Activated CD4-positive, alpha-beta memory T cell treated with anti-CD3 and anti-CD28 coated beads for 36 hours (primary cell): ENCODE measurements at regions not wholly inside any gene's neighbourhood (a gene's known extent, or its start where the extent isn't known, plus 50 kb on each side); places are given as distances from the start of the nearest gene placed in this dataset.
"Not testable (repeated sequence)": the region's sequence is repeated elsewhere in the genome, so short reads cannot be mapped to it uniquely, and the experiment has no call there.

Experiments
- CTCF ChIA-PET: fragments of 350-600 bp; sonication (Branson Sonifier 250); formaldehyde crosslinking; loops from one replicate; lab custom pipeline; 2021; ENCODE audit warnings: antibody characterized with exemption, inconsistent platforms; lab: Charles Lee
- POLR2A ChIA-PET: fragments of 350-600 bp; sonication (Branson Sonifier 250); formaldehyde crosslinking; loops from one replicate; lab custom pipeline; 2021; ENCODE audit warnings: antibody characterized with exemption; lab: Charles Lee
- DNase-seq: peaks from one replicate; pipeline ENCODE4 v3.0.0-alpha.2; 2020
- H3K27ac Mint-ChIP-seq: one replicate; pipeline ENCODE4 v1.8.0; 2021; ENCODE audit warnings: mixed read lengths
- H3K27me3 Mint-ChIP-seq: one replicate; pipeline ENCODE4 v1.8.0; 2021; ENCODE audit warnings: mixed read lengths
- H3K36me3 Mint-ChIP-seq: one replicate; pipeline ENCODE4 v1.8.0; 2021; ENCODE audit warnings: mixed read lengths
- H3K4me1 Mint-ChIP-seq: one replicate; pipeline ENCODE4 v1.8.0; 2021; ENCODE audit warnings: low read depth, mixed read lengths
- H3K4me3 Mint-ChIP-seq: one replicate; pipeline ENCODE4 v1.8.0; 2021; ENCODE audit warnings: mild to moderate bottlenecking, mixed read lengths
- H3K9me3 Mint-ChIP-seq: one replicate; pipeline ENCODE4 v1.8.0; 2021; ENCODE audit warnings: mixed read lengths
- intact Hi-C: fragments of 100-400 bp; cut with micrococcal nuclease; formaldehyde crosslinking; loops from one replicate; pipeline ENCODE4 v1.15.1; 2023

DNA sequence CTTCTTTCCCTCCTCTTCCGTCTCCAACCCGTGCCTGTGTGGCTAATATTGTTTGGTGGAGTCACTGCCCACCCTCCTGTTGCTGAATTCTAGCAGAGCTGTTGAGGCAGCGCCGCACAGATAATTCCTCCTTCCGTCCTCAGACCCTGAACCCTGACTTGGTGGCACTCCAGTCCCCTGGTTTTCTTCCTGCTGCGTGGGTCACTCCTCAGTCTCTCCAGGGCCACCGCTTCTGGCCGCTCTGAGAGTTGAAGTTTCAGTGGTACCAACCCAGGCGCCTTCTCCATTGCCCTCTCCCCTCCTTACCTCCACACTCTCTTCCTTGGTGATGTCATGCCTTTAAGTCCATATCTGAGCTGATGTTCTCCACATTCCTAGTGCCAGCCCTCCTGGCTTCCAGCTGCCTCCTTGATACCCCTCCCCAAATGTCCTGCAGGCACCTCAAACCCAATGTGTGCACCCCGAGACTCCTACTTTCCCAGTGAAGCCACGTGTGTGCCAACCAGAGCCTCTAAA lies 54.5 kb upstream of the RASD2 start:
- H3K27ac Mint-ChIP-seq, result no peak overlapping the region
- ChIA-PET POLR2A (no interaction called here), CTCF (no interaction called here)
- intact Hi-C loops, result no loop called here
- no peak overlapping the region for H3K4me3 Mint-ChIP-seq
- H3K9me3 Mint-ChIP-seq, result no peaks in the 10 kb centered on the region
- H3K4me1 Mint-ChIP-seq, result no peaks in the 10 kb centered on the region
- H3K27me3 Mint-ChIP-seq, result peaks cover 16% of the 10 kb centered on the region
- no peaks in the 10 kb centered on the region for H3K36me3 Mint-ChIP-seq
- no peak for DNase-seq

DNA sequence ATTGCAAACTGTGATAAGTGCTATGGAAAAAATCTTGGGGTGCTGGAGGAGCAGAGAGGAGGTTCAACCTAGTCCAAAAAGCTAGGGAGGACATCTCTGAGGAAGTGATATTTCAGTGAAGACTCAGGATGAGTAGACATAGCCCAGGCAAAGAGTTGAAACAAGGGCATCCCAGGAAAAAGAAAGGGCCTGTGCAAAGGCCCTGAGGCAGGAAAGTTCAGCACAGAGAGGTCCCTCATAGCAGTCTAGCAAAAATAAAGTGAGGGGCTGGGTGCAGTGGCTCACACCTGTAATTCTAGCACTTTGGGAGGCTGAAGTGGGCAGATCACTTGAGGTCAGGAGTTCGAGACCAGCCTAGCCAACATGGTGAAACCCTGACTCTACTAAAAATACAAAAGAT lies 53.0 kb upstream of the RASD2 start:
- H3K9me3 Mint-ChIP-seq, H3K27ac Mint-ChIP-seq, DNase-seq, H3K36me3 Mint-ChIP-seq, POLR2A ChIA-PET, H3K4me1 Mint-ChIP-seq, intact Hi-C loops, H3K4me3 Mint-ChIP-seq, CTCF ChIA-PET: not testable (repeated sequence)
- peaks cover 20% of the 10 kb centered on the region for H3K27me3 Mint-ChIP-seq

DNA sequence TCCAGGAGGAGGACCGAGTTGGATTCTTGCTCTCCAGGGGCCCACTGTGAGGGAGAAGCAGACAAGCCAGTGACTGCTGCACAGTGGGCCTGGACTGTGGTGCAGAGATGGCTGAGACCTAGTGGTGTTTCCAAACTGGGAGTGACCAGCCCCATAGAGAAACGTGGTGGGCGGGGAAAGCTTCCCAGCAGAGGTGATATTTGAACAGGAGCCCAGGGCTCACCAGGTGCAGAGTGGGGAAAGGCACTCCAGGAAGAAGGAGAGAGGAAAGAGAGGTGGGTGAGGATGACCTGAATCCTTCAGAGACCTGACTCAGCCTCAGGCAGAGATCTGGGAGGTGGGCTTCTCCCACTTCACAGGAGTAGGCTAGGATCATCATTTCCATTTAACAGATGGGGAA lies 52.1 kb upstream of the RASD2 start:
- Mint-ChIP-seq H3K27me3 (peaks cover 29% of the 10 kb centered on the region), H3K4me1 (no peaks in the 10 kb centered on the region), H3K27ac (no peak overlapping the region), H3K36me3 (no peaks in the 10 kb centered on the region), H3K9me3 (no peaks in the 10 kb centered on the region), H3K4me3 (no peak overlapping the region)
- intact Hi-C loops, result no loop called here
- CTCF ChIA-PET, result no interaction called here
- DNase-seq, result no peak
- POLR2A ChIA-PET, result no interaction called here

DNA sequence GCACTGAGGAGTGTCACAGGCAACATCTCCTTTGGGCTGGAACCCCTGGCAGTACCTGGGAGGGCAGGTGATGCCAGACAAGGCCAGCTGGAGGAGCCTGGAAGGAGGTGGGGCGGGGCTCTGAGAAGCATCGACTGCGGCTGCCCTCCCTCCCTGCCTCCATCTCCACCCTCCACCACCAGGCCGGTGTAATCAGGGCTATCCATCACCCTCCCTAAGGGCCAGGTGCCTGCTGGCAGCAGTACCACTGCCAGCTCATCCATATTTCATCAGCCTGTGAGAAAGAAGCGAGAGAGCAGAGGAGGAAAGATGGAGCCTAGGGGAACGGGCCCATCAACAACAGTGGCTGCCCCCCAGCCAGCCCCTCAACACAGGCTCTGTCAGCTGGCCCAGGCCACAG lies 51.4 kb upstream of the RASD2 start:
- H3K4me3 Mint-ChIP-seq, result no peak overlapping the region
- no peaks in the 10 kb centered on the region for H3K4me1 Mint-ChIP-seq
- H3K36me3 Mint-ChIP-seq, result no peaks in the 10 kb centered on the region
- H3K27me3 Mint-ChIP-seq, result peaks cover 35% of the 10 kb centered on the region
- no peaks in the 10 kb centered on the region for H3K9me3 Mint-ChIP-seq
- ChIA-PET POLR2A (no interaction called here), CTCF (no interaction called here)
- intact Hi-C loops, result no loop called here
- no peak overlapping the region for H3K27ac Mint-ChIP-seq
- no peak for DNase-seq
